ENCODE measurements at regions not wholly inside any gene's neighbourhood (a gene's known extent, or its start where the extent isn't known, plus 50 kb on each side); places are given as distances from the start of the nearest gene placed in this dataset.
A peak's percentile ranks its signal among the peaks of the same experiment; 100 is the strongest.

DNA sequence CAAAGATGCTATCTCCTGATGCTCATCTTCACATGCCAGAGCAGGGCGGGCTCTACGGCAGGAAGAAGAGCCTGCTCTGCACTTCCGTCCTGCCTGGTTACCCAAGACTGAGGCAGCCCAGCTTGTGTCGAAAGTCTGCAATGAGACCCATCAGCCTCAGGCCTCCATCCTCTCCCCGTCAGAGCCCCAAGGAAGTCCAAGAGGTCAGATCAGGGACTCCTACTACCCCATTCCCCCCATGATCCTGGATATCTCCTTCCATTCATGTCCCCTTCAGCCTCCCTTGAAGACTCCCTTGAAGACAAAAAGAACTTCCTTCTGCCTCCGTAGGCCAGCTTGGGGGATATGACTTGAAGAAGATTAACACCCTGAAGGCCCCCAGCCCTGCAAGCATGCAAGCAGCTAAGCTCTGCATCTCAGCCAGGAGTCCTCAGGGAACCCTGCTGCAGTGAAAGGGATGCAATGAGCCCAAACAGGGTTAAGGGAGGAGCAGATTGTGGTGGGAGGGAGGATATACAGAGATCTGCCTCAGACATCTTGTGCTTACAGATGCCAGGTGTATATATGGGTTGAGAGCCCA lies 85.6 kb downstream of the TRIM29 start (continued):
- TF ChIP-seq, protein P1, sequence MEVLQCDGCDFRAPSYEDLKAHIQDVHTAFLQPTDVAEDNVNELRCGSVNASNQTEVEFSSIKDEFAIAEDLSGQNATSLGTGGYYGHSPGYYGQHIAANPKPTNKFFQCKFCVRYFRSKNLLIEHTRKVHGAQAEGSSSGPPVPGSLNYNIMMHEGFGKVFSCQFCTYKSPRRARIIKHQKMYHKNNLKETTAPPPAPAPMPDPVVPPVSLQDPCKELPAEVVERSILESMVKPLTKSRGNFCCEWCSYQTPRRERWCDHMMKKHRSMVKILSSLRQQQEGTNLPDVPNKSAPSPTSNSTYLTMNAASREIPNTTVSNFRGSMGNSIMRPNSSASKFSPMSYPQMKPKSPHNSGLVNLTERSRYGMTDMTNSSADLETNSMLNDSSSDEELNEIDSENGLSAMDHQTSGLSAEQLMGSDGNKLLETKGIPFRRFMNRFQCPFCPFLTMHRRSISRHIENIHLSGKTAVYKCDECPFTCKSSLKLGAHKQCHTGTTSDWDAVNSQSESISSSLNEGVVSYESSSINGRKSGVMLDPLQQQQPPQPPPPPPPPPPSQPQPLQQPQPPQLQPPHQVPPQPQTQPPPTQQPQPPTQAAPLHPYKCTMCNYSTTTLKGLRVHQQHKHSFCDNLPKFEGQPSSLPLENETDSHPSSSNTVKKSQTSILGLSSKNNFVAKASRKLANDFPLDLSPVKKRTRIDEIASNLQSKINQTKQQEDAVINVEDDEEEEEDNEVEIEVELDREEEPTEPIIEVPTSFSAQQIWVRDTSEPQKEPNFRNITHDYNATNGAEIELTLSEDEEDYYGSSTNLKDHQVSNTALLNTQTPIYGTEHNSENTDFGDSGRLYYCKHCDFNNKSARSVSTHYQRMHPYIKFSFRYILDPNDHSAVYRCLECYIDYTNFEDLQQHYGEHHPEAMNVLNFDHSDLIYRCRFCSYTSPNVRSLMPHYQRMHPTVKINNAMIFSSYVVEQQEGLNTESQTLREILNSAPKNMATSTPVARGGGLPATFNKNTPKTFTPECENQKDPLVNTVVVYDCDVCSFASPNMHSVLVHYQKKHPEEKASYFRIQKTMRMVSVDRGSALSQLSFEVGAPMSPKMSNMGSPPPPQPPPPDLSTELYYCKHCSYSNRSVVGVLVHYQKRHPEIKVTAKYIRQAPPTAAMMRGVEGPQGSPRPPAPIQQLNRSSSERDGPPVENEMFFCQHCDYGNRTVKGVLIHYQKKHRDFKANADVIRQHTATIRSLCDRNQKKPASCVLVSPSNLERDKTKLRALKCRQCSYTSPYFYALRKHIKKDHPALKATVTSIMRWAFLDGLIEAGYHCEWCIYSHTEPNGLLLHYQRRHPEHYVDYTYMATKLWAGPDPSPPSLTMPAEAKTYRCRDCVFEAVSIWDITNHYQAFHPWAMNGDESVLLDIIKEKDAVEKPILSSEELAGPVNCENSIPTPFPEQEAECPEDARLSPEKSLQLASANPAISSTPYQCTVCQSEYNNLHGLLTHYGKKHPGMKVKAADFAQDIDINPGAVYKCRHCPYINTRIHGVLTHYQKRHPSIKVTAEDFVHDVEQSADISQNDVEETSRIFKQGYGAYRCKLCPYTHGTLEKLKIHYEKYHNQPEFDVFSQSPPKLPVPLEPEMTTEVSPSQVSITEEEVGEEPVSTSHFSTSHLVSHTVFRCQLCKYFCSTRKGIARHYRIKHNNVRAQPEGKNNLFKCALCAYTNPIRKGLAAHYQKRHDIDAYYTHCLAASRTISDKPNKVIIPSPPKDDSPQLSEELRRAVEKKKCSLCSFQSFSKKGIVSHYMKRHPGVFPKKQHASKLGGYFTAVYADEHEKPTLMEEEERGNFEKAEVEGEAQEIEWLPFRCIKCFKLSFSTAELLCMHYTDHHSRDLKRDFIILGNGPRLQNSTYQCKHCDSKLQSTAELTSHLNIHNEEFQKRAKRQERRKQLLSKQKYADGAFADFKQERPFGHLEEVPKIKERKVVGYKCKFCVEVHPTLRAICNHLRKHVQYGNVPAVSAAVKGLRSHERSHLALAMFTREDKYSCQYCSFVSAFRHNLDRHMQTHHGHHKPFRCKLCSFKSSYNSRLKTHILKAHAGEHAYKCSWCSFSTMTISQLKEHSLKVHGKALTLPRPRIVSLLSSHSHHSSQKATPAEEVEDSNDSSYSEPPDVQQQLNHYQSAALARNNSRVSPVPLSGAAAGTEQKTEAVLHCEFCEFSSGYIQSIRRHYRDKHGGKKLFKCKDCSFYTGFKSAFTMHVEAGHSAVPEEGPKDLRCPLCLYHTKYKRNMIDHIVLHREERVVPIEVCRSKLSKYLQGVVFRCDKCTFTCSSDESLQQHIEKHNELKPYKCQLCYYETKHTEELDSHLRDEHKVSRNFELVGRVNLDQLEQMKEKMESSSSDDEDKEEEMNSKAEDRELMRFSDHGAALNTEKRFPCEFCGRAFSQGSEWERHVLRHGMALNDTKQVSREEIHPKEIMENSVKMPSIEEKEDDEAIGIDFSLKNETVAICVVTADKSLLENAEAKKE (CRISPR knock-in tag; IDR thresholded peaks at IDR 0.05): no peak
- no peak for TF ChIP-seq EZH2 (IDR thresholded peaks at IDR 0.05; ENCODE audit: low read depth, unreplicated experiment)

DNA sequence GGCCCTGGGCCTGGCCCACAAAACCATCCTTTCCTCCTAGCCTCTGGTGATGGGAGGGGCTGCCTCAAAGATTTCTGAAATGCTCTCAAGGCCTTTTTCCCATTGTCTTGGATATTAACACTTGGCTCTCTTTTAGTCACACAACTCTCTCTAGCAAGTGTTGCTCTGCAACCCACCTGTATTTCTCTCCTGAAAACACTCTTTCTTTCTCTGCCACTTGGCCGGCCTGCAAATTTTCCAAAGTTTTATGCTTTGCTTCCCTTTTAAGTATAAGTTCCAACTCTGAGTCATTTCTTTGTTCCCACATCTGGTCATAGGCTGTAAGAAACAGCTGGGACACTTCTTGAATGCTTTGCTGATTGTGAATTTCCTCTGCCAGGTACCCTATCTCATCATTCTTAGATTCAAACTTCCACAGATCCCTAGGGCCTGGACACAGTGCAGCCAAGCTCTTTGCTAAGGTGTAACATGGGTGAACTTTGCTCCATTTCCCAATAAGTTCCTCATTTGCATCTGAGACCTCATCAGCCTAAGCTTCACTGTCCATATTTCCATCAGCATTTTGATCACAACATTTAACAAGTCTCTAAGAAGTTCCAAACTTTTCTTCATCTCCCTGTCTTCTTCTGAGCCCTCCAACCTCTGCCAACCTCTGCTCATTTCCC lies 93.8 kb downstream of the TRIM29 start:
- Histone ChIP-seq H3K79me2 (replicated peaks; ENCODE audit: insufficient read depth) (no peaks in the 10 kb centered on the region), H3K27me3 (ENCODE audit: insufficient read depth) (no peaks in the 10 kb centered on the region), H2AFZ (peak overlapping the region; percentile 84), H3K4me3 (no peak overlapping the region), H3K4me2 (peak overlapping the region; percentile 20; the same call in 1 of the 2 replicates), H3K4me1 (ENCODE audit: insufficient read depth) (peaks cover 7% of the 10 kb centered on the region; the same call in 1 of the 2 replicates), H3K36me3 (ENCODE audit: insufficient read depth) (peaks cover 2% of the 10 kb centered on the region; the same call in 1 of the 2 replicates), H3F3A (replicated peaks; ENCODE audit: low read depth) (no peaks in the 10 kb centered on the region), H3K27ac (ENCODE audit: low read depth) (no peak overlapping the region), H3K9me2 (ENCODE audit: insufficient read depth) (peaks cover 17% of the 10 kb centered on the region), H4K20me1 (replicated peaks; ENCODE audit: insufficient read depth) (no peaks in the 10 kb centered on the region)
- Mint-ChIP-seq H3K4me1 (peaks cover 8% of the 10 kb centered on the region), H3K9me3 (peaks cover 22% of the 10 kb centered on the region), H3K27me3 (ENCODE audit: insufficient read depth, low read depth, poor library complexity) (peaks cover 4% of the 10 kb centered on the region), H3K4me3 (no peak overlapping the region), H3K36me3 (ENCODE audit: low read depth) (peaks cover 11% of the 10 kb centered on the region; the same call in 2 of the 3 replicates), H3K27ac (no peak overlapping the region; the same call in 1 of the 2 replicates)
- ATAC-seq (no peak), DNase-seq (ENCODE audit: low spot score) (no peak)
- no peak for TF ChIP-seq JUNB (IDR thresholded peaks at IDR 0.05; ENCODE audit: unreplicated experiment)
- TF ChIP-seq, protein P2, sequence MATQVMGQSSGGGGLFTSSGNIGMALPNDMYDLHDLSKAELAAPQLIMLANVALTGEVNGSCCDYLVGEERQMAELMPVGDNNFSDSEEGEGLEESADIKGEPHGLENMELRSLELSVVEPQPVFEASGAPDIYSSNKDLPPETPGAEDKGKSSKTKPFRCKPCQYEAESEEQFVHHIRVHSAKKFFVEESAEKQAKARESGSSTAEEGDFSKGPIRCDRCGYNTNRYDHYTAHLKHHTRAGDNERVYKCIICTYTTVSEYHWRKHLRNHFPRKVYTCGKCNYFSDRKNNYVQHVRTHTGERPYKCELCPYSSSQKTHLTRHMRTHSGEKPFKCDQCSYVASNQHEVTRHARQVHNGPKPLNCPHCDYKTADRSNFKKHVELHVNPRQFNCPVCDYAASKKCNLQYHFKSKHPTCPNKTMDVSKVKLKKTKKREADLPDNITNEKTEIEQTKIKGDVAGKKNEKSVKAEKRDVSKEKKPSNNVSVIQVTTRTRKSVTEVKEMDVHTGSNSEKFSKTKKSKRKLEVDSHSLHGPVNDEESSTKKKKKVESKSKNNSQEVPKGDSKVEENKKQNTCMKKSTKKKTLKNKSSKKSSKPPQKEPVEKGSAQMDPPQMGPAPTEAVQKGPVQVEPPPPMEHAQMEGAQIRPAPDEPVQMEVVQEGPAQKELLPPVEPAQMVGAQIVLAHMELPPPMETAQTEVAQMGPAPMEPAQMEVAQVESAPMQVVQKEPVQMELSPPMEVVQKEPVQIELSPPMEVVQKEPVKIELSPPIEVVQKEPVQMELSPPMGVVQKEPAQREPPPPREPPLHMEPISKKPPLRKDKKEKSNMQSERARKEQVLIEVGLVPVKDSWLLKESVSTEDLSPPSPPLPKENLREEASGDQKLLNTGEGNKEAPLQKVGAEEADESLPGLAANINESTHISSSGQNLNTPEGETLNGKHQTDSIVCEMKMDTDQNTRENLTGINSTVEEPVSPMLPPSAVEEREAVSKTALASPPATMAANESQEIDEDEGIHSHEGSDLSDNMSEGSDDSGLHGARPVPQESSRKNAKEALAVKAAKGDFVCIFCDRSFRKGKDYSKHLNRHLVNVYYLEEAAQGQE (IDR thresholded peaks at IDR 0.05; ENCODE audit: unreplicated experiment): no peak
- TF ChIP-seq EZH2phosphoT487 (IDR thresholded peaks at IDR 0.05; ENCODE audit: unreplicated experiment): no peak
- TF ChIP-seq EZH2 (IDR thresholded peaks at IDR 0.05; ENCODE audit: low read depth, unreplicated experiment): no peak
- TF ChIP-seq, protein P3, sequence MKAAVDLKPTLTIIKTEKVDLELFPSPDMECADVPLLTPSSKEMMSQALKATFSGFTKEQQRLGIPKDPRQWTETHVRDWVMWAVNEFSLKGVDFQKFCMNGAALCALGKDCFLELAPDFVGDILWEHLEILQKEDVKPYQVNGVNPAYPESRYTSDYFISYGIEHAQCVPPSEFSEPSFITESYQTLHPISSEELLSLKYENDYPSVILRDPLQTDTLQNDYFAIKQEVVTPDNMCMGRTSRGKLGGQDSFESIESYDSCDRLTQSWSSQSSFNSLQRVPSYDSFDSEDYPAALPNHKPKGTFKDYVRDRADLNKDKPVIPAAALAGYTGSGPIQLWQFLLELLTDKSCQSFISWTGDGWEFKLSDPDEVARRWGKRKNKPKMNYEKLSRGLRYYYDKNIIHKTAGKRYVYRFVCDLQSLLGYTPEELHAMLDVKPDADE (IDR thresholded peaks at IDR 0.05): no peak
- no peak for TF ChIP-seq STAT1 (IDR thresholded peaks at IDR 0.05; ENCODE audit: unreplicated experiment)
- TF ChIP-seq NANOG (IDR thresholded peaks at IDR 0.05; ENCODE audit: borderline replicate concordance): no peak
- TF ChIP-seq ZNF331 (CRISPR knock-in tag; IDR thresholded peaks at IDR 0.05; ENCODE audit: low read depth): no peak
- TF ChIP-seq POLR2AphosphoS5 (IDR thresholded peaks at IDR 0.05; ENCODE audit: low read depth): no peak
